Thoracic aorta (tissue), 2 donors: ENCODE measurements at regions not wholly inside any gene's neighbourhood (a gene's known extent, or its start where the extent isn't known, plus 50 kb on each side); places are given as distances from the start of the nearest gene placed in this dataset.

Source experiments
- ATAC-seq: fragments of 150-250 bp; one replicate; pipeline ENCODE4 v1.8.0; 2017; ENCODE audit warnings: low read depth; ENCODE audit not compliant: insufficient number of reproducible peaks, low FRiP score
- DNase-seq: peaks from one replicate; pipeline ENCODE4 v3.0.0-alpha.2; 2020; ENCODE audit warnings: low spot score
- H3K27ac ChIP-seq, 2 donors: fragments of 200-600 bp; sonication (generic); 1 replicate in 1 of 2; 2 replicates in 1 of 2; pipeline ENCODE4 v1.5.1; 2016; ENCODE audit warnings: mild to moderate bottlenecking in 2 of 2, moderate library complexity in 2 of 2
- H3K27me3 ChIP-seq: fragments of 200-600 bp; sonication (generic); replicated peaks from 2 replicates; pipeline ENCODE4 v1.6.0; 2016; ENCODE audit warnings: mild to moderate bottlenecking; ENCODE audit not compliant: insufficient read depth
- H3K36me3 ChIP-seq: fragments of 200-600 bp; sonication (generic); one replicate; pipeline ENCODE4 v1.5.1; 2016
- H3K4me1 ChIP-seq, 2 donors: fragments of 200-600 bp; sonication (generic); 1 replicate in 1 of 2; 2 replicates in 1 of 2; pipeline versions ENCODE4 v1.5.1 to v1.6.0; 2016; ENCODE audit warnings: low read depth in 2 of 2, mild to moderate bottlenecking in 1 of 2; ENCODE audit not compliant: control insufficient read depth in 1 of 2
- H3K4me3 ChIP-seq: fragments of 200-600 bp; sonication (generic); 2 replicates; pipeline ENCODE4 v1.5.1; 2016; ENCODE audit warnings: mild to moderate bottlenecking
- H3K9me3 ChIP-seq: fragments of 200-600 bp; sonication (generic); 2 replicates; pipeline ENCODE4 v1.5.1; 2016
- TF ChIP-seq, protein P1 (sequence below): fragments of 200-600 bp; sonication (generic); IDR thresholded peaks from one replicate; pipeline ENCODE4 v1.5.1; 2019; ENCODE audit warnings: antibody characterized with exemption

DNA sequence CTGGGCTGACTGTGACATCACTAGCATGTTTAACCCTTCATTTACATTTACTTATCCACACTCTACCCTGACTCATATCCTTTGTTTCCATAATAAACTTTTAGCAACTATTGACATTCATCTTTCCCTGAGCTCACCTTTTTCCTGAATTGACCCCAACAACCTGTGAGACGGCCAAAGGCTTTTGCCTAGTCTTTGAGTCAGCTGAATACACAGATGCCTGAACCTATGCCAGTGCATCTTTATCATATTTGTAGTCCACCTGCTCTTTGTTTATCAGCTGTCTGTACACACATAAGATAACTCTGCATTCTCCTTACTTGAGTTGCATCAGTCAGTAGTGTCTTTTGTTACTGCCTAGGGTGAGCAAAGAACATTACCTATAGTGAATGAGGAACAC is 128.5 kb upstream of the HMHB1 start:
- Histone ChIP-seq H3K4me1 (no peaks in the 10 kb centered on the region), H3K36me3 (no peaks in the 10 kb centered on the region), H3K9me3 (no peaks in the 10 kb centered on the region), H3K27me3 (no peaks in the 10 kb centered on the region), H3K4me3 (no peak overlapping the region), H3K27ac (no peak overlapping the region)
- DNase-seq (no peak), ATAC-seq (no peak)
- TF ChIP-seq, protein P1, sequence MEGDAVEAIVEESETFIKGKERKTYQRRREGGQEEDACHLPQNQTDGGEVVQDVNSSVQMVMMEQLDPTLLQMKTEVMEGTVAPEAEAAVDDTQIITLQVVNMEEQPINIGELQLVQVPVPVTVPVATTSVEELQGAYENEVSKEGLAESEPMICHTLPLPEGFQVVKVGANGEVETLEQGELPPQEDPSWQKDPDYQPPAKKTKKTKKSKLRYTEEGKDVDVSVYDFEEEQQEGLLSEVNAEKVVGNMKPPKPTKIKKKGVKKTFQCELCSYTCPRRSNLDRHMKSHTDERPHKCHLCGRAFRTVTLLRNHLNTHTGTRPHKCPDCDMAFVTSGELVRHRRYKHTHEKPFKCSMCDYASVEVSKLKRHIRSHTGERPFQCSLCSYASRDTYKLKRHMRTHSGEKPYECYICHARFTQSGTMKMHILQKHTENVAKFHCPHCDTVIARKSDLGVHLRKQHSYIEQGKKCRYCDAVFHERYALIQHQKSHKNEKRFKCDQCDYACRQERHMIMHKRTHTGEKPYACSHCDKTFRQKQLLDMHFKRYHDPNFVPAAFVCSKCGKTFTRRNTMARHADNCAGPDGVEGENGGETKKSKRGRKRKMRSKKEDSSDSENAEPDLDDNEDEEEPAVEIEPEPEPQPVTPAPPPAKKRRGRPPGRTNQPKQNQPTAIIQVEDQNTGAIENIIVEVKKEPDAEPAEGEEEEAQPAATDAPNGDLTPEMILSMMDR, result no peak

DNA sequence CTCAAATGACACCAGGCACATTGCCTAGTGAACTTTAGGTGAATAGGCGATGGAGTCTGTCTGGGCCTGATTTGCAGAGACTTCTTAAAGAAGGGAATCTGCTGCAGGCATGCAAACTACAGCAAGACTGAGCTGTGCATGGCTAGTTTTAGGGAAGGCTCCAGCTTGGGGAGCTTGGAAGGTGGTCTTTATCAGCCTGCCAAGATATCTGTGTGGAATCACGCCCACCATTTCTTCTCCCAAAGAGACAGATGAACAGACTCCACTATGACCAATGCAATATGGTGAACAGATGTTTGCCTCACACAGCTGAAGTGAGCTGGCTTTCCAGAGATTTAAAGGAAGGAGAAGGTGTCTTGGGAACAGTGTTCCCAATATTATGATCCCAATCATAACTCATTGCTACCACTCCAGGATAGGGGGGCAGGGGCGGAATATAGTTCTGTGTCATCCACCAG is 129.0 kb upstream of the HMHB1 start:
- Histone ChIP-seq H3K4me1 (no peaks in the 10 kb centered on the region), H3K27ac (no peak overlapping the region), H3K36me3 (no peaks in the 10 kb centered on the region), H3K27me3 (no peaks in the 10 kb centered on the region), H3K4me3 (no peak overlapping the region), H3K9me3 (no peaks in the 10 kb centered on the region)
- TF ChIP-seq, protein P1, result no peak
- DNase-seq (no peak), ATAC-seq (no peak)

DNA sequence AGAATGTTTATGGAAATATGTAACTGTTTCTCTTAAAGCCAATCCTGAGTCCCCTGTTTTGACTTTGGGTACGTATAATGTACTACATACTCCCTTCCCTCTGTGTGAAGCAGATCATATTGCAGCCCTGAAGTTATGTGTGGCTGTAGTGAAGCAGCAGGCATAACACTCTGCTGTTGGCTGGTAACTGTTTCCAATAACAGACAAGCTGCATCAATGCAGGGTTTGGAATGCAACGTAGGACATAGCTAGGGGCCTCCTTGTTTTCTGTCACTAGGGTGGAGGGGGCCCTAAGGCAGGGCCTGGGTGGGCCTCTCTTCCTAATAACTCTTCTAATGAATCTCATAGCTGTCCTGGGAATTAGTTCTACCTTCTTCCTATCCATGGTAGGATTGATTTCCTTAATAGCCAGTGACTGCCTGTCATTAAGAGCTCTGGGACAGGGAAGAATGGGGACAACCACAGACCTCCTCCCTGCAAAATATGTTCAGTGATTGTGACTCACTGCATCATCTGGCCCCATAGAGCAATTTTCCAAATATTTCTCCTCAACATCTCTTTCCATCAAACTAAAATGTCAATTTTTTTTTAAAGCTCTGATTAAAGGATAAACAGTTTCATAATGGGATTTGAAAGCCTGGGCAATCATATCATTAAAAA is 129.6 kb upstream of the HMHB1 start:
- H3K4me3 ChIP-seq, result no peak overlapping the region
- no peaks in the 10 kb centered on the region for H3K4me1 ChIP-seq
- no peak overlapping the region for H3K27ac ChIP-seq
- H3K9me3 ChIP-seq, result no peaks in the 10 kb centered on the region
- no peaks in the 10 kb centered on the region for H3K36me3 ChIP-seq
- ATAC-seq (no peak), DNase-seq (no peak)
- TF ChIP-seq, protein P1, result no peak
- no peaks in the 10 kb centered on the region for H3K27me3 ChIP-seq

DNA sequence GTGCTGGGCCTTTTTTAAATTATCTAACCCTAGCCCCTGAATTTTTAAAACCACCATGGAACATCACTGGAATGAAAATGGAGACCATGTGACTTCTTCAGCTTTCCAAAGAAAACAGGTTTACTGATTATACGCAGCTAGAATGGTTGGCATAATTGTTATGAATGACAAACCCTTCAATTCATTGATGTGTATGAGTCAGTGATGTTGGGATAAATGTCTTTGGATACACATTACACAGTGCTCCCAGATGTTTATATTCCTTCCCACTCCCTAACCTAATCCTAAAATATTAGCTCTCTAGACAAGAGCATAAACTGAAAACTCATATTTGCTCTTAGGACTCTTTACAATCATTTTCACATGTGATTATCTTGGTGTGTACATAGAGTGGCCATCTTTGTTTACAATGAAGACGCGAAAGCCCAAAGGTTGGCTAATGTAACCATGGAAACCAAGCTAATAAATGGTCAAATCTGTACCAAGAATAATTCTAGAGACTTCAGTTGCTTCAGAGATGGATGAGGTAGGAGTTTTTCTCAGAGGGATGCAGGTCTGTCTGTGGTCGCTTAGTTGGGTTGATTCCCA is 131.2 kb upstream of the HMHB1 start:
- TF ChIP-seq, protein P1, result no peak
- no peak for ATAC-seq
- Histone ChIP-seq H3K27me3 (no peaks in the 10 kb centered on the region), H3K27ac (no peak overlapping the region), H3K4me1 (no peaks in the 10 kb centered on the region), H3K9me3 (no peaks in the 10 kb centered on the region), H3K36me3 (no peaks in the 10 kb centered on the region), H3K4me3 (no peak overlapping the region)
- no peak for DNase-seq

DNA sequence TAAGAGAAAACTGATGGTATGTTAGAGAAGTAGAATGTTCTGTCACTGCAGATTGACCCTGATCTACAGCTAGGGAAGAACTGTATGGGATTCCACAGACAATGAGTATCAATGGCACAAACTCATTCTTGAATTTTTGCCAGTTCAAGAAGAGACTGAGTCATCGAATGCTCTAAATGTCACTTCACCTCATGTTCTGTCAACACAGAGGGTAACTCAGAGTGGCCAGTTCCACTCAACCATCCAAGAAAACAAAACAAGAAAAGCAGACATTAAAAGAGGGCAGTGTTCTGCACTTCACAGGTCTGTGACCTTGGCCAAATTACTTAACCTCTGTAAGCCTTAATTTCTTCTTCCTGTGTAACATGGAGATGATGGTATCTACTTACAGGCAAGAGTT is 132.2 kb upstream of the HMHB1 start:
- Histone ChIP-seq H3K36me3 (no peaks in the 10 kb centered on the region), H3K27me3 (no peaks in the 10 kb centered on the region), H3K4me1 (no peaks in the 10 kb centered on the region), H3K4me3 (no peak overlapping the region), H3K9me3 (no peaks in the 10 kb centered on the region), H3K27ac (no peak overlapping the region)
- DNase-seq (no peak), ATAC-seq (no peak)
- TF ChIP-seq, protein P1, result no peak
